ENCODE measurements at regions not wholly inside any gene's neighbourhood (a gene's known extent, or its start where the extent isn't known, plus 50 kb on each side); places are given as distances from the start of the nearest gene placed in this dataset.

- DNase-seq: no peak
Observed at GRCh38 chr5:176151281-176151680, 86.9 kb upstream of the SIMC1 start.

GRCh38 chr5:176152191-176152929 lies 85.9 kb upstream of the SIMC1 start:
- no peak for DNase-seq

DNA sequence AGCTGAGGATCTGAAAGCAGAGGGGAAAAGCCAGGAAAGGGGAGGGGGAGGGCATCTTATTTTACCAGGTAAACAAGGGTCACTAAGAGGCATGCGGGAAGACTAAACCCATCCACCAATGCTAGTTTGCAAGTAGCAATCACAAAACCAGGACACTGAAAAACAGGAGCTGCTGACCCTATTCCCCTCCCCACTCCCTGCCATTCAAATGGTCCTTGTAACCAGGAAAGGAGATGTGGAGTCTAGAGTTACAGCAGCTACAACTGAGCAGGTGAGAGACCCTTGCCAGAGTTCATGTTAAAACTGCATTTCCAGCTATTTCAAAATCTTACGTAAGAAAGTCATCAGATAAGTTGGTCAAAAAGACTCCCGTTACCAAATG lies 85.3 kb upstream of the SIMC1 start:
- no peak for DNase-seq

DNA sequence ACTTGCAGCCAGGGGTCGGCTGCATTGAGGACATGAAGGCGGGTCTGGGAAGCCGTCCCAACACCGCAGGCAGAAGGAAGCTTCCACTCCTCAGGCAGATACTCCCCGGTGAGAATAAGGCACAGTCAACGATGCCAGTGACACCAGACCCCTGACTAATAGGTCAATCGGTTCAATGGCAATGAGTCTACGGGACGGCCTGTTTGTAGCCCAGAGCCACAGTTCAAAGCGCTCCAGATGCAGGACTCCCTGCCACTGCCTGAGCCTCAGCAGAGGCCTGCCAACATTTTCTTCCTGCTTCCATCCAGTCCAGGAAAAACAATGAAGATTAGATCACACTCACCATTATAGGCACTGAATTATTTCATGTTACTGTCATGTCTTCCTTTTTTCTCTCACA lies 84.5 kb upstream of the SIMC1 start:
- no peak for DNase-seq

DNA sequence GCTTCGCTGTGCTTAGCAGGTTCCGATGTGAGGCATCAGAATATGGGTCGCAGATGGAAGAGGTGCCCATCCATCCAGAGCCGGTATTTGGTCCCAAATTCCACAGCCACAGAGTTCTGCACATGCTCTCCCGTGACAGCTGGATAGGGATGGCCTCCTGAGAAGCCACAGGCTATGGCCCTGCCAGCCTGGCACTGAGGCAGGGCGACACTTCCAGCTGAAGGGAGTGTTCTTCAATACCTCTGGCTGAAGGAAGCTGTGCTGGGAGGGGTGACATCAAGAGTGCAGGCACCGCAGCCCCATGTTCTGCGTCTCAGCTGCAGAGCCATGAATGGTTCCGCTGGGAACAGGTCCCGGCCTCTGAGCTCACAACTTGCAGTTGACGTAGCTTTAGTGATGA lies 83.4 kb upstream of the SIMC1 start:
- DNase-seq: no peak

GRCh38 chr5:176155922-176156359 lies 82.3 kb upstream of the SIMC1 start:
- DNase-seq: no peak

GRCh38 chr5:176157656-176158055 lies 80.6 kb upstream of the SIMC1 start:
- no peak for DNase-seq

- DNase-seq: no peak
Observed at GRCh38 chr5:176161431-176161830, 76.8 kb upstream of the SIMC1 start.

DNA sequence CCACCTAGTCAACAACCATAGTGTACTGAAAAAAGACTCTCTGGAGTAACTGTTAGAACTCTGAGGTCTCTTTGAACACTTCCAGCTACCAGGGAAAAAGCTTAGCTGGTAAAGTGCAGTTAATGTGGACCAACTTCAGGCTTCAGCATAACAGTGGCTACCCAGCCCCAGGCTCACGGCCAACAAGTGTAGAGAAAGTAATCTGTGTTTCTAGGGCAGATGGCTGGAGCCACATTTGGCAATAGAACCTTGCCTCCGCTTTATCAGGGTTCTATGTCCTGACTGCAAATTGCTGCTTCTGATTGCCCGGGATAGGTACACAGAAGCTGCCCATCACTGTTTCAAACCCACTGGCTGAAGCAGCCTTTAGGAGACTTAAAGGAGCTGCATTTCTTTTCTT lies 76.0 kb upstream of the SIMC1 start:
- no peak for DNase-seq

- no peak for DNase-seq
Observed at GRCh38 chr5:176162888-176163287, 75.3 kb upstream of the SIMC1 start.

GRCh38 chr5:176166427-176166826 lies 71.8 kb upstream of the SIMC1 start:
- DNase-seq: no peak

DNA sequence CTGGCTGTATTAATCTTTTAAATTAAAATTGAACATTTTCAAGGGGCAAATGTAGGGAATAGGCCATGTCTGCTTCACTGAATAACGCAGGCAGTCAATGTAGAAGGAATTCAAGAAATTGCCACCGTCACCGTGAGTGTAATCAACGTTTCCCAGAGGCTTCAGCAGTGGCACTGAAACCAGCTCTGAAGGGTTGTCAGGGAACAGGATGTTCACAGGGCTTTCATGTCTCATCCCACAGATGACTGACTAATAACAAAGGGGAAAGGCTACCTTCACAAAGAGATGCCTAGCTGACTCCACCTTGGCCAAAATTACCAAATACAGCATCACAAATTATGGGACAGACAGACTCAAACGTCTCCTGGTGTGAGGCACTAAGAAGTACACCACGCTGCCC lies 70.4 kb upstream of the SIMC1 start:
- DNase-seq: no peak

DNA sequence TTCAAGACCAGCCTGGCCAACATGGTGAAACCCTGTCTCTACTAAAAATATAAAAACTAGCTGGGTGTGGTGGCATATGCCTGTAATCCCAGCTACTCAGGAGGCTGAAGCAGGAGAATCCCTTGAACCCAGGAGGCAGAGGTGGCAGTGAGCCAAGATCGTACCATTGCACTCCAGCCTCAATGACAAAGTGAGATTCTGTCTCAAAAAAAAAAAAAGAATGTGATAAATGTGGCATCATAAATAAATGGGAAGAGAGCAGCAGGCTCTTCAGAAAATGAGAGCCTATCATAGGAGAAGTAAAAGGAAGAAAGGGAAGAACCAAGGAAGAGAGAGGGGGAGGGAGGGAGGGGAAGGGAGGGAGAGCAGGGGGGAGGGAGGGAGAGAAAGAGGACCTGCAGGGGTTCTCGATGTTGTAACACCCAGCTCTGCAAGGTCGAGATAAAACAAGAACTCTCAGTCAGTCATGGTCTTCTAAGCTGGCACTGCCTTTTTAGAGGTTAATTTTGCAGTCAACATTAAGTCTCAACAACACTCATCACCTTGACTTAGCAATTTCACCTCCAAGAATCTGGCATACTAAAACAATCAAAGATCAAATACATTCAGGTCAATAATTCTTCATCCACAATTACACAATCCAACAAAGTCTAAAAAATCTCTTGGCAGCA lies 68.7 kb upstream of the SIMC1 start:
- no peak for DNase-seq

DNA sequence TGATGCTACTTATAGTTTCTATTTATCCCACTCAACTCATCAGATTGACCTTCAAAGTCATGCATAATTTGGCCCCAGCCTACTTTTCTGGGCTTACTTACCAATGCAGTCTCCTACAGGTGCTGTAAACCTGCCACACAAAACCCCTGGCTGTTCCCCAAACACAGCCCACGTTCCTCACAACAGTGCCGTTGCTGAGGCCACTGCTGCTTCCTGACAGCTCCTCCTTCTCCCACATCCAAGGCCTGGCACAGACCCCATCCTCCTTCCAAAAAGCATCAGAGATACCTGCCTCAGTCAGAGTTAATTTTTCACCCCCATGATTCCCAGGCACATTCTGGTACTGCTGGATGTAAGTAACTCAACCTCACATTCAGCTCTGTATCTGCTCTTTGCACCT lies 68.1 kb upstream of the SIMC1 start:
- DNase-seq: no peak

DNA sequence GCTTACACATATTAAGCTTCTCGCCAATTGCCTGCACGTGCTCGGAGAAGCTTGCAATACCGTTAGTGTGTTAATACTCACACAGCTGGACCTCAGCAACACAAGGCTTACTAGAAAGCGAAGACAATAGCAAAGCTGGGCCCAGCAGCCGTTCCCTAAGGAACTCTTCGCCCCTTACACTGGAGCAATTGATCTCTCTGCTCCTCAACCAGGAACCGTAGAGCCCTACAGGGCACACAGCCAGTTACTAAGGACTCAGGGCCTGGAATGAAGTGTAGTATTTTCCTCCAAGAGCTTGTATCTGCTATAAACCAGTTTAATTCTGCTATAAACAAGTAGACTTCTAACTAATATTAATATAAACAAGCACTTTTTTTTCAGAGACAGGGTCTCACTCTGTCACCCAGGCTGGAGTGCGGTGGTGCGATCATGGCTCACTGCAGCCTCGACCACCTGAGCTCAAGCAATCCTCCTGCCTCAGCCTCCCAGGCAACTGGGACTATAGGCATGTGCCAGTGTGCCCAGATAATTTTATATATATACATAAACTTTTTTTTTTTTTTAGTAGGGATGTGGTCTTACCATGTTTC lies 67.0 kb upstream of the SIMC1 start:
- no peak for DNase-seq

DNA sequence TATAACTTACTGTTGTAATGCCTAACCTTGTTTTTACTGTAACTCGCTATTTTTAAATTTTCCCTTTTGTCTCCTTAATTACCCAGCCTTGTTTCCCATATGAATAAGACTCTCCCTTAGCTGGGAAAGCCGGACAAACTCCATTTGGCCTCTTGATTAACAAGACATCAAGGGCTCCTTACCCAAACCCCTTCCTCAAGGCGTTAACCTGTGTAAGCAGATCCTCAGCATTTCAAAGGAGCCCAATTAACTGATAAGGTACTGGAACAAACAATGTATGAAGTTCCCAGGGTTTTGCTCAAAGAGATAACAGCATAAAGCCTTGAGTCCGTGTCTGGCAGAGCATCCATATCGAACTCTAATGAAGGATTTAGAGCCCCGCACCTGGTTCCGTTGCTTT lies 66.0 kb upstream of the SIMC1 start:
- no peak for DNase-seq

DNA sequence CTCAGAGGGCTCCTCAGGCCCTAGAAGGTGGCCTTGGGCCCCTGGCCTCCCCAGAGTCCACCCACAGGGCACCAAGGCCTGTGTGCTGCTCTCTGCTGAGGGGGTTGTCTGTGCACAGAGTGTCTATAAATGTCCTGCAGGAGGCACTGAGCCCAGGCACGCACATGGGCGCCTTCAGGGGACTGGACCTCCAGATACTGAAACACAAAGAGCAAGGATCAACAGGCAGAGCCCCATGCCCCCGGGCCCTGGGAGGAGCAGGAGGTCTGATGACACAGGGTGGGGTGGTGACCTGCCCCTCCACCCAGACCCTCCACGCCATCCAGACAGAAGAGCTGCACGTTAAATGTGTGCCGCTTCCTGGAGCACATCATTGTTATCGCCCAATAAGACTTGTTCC lies 64.6 kb upstream of the SIMC1 start:
- no peak for DNase-seq

DNA sequence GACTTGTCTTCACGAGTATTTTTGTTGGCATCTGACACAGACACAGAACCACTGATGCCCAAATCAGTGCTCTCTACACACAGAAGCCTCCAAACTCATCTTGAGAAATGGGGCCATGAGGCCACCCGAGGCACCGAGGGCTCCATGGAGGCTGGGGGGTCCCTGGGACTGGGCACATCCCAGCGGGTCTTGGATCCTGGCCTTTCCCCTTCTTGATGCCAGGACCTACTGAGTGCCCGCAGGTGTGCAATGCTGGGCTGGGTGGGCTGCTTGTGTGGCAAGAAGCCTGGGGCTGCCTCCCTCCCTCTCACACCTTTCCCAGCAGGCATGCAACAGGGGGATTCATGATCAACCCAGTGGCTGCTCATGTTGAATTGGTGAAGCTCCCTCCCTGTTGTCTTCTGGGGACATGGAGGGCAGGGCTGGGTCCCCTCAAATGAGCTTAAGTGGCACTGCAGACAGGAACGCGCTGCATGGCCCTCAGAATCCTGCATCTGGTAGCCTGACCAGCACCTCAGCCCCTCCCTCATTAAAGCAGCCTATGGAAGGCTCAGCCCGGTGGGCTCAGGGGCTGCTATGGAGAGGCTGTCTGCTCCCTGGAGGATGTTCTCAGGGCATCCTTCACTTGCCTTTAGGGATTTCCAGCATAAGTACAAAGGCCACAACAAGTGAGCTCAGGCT lies 63.7 kb upstream of the SIMC1 start:
- DNase-seq: no peak

DNA sequence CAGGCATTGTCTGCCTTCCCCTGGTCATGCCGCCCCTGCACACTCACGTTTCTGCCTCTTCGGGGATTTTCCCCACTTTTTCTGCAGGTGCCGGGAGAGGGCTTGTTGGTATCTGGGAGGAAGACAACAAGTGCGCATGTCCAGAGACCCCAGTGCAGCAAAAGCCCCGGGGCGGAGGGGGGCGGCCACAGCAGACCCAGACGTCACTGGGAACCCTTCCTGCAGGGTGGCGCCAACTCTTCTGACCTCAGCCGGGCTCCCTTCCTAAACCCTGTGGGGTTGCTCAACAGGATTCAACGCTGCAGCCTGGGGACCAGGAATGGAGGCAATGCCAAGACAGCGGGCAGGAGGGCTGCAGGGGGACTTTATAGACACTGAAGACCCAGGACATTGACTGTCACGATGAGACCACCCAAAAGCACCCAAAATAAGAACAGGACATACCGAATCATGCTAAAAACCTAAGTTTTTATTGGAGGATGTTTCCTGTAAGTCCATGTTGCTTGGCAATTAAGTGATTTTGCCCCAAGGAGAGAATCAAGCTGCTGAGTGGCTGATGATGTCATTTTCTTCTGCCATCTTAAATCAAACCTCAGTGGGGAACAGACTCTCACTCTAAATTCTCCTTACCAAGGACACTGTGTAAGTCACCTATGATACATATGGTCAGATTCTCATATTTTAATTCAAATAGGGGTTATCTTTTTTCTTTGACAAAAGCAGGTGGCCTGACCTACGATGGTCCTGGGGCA lies 62.9 kb upstream of the SIMC1 start:
- DNase-seq: no peak

DNA sequence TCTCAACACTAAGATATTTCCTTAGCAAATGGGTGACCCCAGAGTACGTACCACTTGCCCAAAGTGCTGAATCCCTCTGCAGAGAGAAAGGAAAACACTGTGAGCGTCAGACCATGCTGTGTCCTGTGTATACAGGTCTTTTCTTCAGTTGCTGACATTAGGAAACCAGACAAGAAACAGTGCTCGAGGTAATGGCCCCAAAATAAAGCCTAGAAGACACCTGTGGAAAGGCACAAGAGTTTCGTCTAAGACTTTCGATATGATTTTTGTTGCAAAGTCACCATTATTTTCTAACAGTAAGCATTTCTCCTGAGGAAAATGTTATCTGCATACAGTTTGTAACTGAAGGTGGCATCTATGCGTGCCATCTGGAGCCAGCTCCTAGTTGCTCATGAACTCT lies 62.0 kb upstream of the SIMC1 start:
- no peak for DNase-seq

- no peak for DNase-seq
Observed at GRCh38 chr5:176178789-176179188, 59.4 kb upstream of the SIMC1 start.

- no peak for DNase-seq
Observed at GRCh38 chr5:176180339-176180738, 57.9 kb upstream of the SIMC1 start.

DNA sequence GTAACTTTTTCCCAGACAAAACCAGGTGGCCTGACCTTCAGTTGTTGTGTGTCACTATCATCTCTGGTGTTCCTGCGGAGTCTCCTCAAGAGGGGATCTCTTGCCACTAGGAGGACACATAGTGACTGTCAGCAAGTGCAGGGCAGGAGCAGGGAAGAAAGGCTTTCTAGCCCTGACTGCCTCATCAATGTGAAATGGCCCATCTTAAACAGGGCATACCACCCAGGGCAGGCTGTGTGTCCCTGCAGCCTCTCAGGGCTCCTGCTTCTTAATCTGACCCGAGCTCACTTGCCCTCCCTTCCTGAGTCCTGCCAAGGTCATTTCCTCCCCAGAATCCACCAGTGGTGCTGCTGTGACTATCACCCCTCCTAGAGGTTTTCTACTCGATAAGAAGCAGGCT lies 57.4 kb upstream of the SIMC1 start:
- no peak for DNase-seq
